Ectodermal cell (in vitro differentiated cells): ENCODE measurements at regions not wholly inside any gene's neighbourhood (a gene's known extent, or its start where the extent isn't known, plus 50 kb on each side); places are given as distances from the start of the nearest gene placed in this dataset.

ENCODE experiments used
- H3K27ac ChIP-seq: 2 replicates; pipeline ENCODE4 v1.7.0; 2013; ENCODE audit warnings: mild to moderate bottlenecking, low read depth, low read length; ENCODE audit not compliant: insufficient read depth, poor library complexity, severe bottlenecking
- H3K27me3 ChIP-seq: 2 replicates; pipeline ENCODE4 v1.7.0; 2013; ENCODE audit warnings: mild to moderate bottlenecking, low read length; ENCODE audit not compliant: insufficient read depth, control insufficient read depth, poor library complexity, severe bottlenecking
- H3K36me3 ChIP-seq: one replicate; pipeline ENCODE4 v1.7.0; 2013; ENCODE audit warnings: low read length; ENCODE audit not compliant: control insufficient read depth, insufficient read depth
- H3K4me1 ChIP-seq: one replicate; pipeline ENCODE4 v1.7.0; 2013; ENCODE audit warnings: low read length; ENCODE audit not compliant: control insufficient read depth, insufficient read depth
- H3K4me3 ChIP-seq: 2 replicates; pipeline ENCODE4 v1.7.0; 2013; ENCODE audit warnings: low read depth, low read length, control low read depth; ENCODE audit not compliant: insufficient read depth
- H3K9me3 ChIP-seq: 2 replicates; pipeline ENCODE4 v1.7.0; 2013; ENCODE audit warnings: mild to moderate bottlenecking, low read length, moderate library complexity; ENCODE audit not compliant: control insufficient read depth
- WGBS, 2 experiments: methylation state at CpG; one replicate each; pipeline ENCODE4 v1.1.7; 2013; ENCODE audit warnings: missing lambda C conversion rate in 2 of 2; 5-methylcytosine and 5-hydroxymethylcytosine counted together

GRCh38 chr3:135760581-135760980 is 204.9 kb upstream of the PPP2R3A start:
- WGBS, 2 experiments = 83 to 92% methylated on average over 3 of the region's 3 CpGs
- no peaks in the 10 kb centered on the region for H3K9me3 ChIP-seq
- no peaks in the 10 kb centered on the region for H3K36me3 ChIP-seq
- H3K4me3 ChIP-seq = no peak overlapping the region
- H3K4me1 ChIP-seq = peaks cover 12% of the 10 kb centered on the region
- no peak overlapping the region for H3K27ac ChIP-seq
- H3K27me3 ChIP-seq = no peaks in the 10 kb centered on the region

- H3K36me3 ChIP-seq = no peaks in the 10 kb centered on the region
- peaks cover 12% of the 10 kb centered on the region for H3K4me1 ChIP-seq
- H3K9me3 ChIP-seq = no peaks in the 10 kb centered on the region
- no peak overlapping the region for H3K4me3 ChIP-seq
- no peaks in the 10 kb centered on the region for H3K27me3 ChIP-seq
- no peak overlapping the region for H3K27ac ChIP-seq
- WGBS, 2 experiments = 72 to 74% methylated on average over 4 of the region's 4 CpGs
Observed at GRCh38 chr3:135762188-135762856, 203.2 kb upstream of the PPP2R3A start.

- Histone ChIP-seq H3K27me3 (no peaks in the 10 kb centered on the region), H3K9me3 (no peaks in the 10 kb centered on the region), H3K4me1 (peaks cover 12% of the 10 kb centered on the region), H3K36me3 (no peaks in the 10 kb centered on the region), H3K27ac (no peak overlapping the region), H3K4me3 (no peak overlapping the region)
- 88 to 95% methylated on average over 2 of the region's 2 CpGs for WGBS, 2 experiments
Observed at GRCh38 chr3:135766115-135766514, 199.4 kb upstream of the PPP2R3A start.

GRCh38 chr3:135771760-135772159 is 193.8 kb upstream of the PPP2R3A start:
- no peaks in the 10 kb centered on the region for H3K36me3 ChIP-seq
- H3K4me1 ChIP-seq = no peaks in the 10 kb centered on the region
- no peaks in the 10 kb centered on the region for H3K27me3 ChIP-seq
- no peaks in the 10 kb centered on the region for H3K9me3 ChIP-seq
- no peak overlapping the region for H3K4me3 ChIP-seq
- no peak overlapping the region for H3K27ac ChIP-seq
- WGBS, 2 experiments = 64 to 65% methylated on average over 3 of the region's 3 CpGs

- H3K27ac ChIP-seq = no peak overlapping the region
- H3K27me3 ChIP-seq = no peaks in the 10 kb centered on the region
- H3K4me3 ChIP-seq = no peak overlapping the region
- no peaks in the 10 kb centered on the region for H3K9me3 ChIP-seq
- H3K4me1 ChIP-seq = no peaks in the 10 kb centered on the region
- H3K36me3 ChIP-seq = no peaks in the 10 kb centered on the region
- 91 to 95% methylated on average over 1 of the region's 1 CpG for WGBS, 2 experiments
Observed at GRCh38 chr3:135779024-135779423, 186.5 kb upstream of the PPP2R3A start.

GRCh38 chr3:135779590-135780235 is 185.8 kb upstream of the PPP2R3A start:
- WGBS, 2 experiments = 88 to 92% methylated on average over 6 of the region's 6 CpGs
- Histone ChIP-seq H3K27me3 (no peaks in the 10 kb centered on the region), H3K9me3 (no peaks in the 10 kb centered on the region), H3K4me1 (no peaks in the 10 kb centered on the region), H3K4me3 (no peak overlapping the region), H3K36me3 (no peaks in the 10 kb centered on the region), H3K27ac (no peak overlapping the region)

- Histone ChIP-seq H3K4me1 (no peaks in the 10 kb centered on the region), H3K36me3 (no peaks in the 10 kb centered on the region), H3K27me3 (no peaks in the 10 kb centered on the region), H3K27ac (no peak overlapping the region), H3K9me3 (no peaks in the 10 kb centered on the region), H3K4me3 (no peak overlapping the region)
- 90% methylated on average over 3 of the region's 3 CpGs for WGBS, 2 experiments
Observed at GRCh38 chr3:135781026-135781815, 184.3 kb upstream of the PPP2R3A start.

GRCh38 chr3:135784557-135784956 is 181.0 kb upstream of the PPP2R3A start:
- Histone ChIP-seq H3K9me3 (no peaks in the 10 kb centered on the region), H3K27me3 (no peaks in the 10 kb centered on the region), H3K36me3 (no peaks in the 10 kb centered on the region), H3K4me1 (no peaks in the 10 kb centered on the region), H3K27ac (no peak overlapping the region), H3K4me3 (no peak overlapping the region)
- 94 to 97% methylated on average over 1 of the region's 1 CpG for WGBS, 2 experiments

GRCh38 chr3:135788146-135788545 is 177.4 kb upstream of the PPP2R3A start:
- no peaks in the 10 kb centered on the region for H3K27me3 ChIP-seq
- WGBS, 2 experiments = 88 to 91% methylated on average over 4 of the region's 4 CpGs

GRCh38 chr3:135788978-135789377 is 176.6 kb upstream of the PPP2R3A start:
- Histone ChIP-seq H3K9me3 (no peaks in the 10 kb centered on the region), H3K4me3 (no peak overlapping the region), H3K27ac (no peak overlapping the region), H3K4me1 (no peaks in the 10 kb centered on the region), H3K36me3 (no peaks in the 10 kb centered on the region), H3K27me3 (no peaks in the 10 kb centered on the region)
- 94% methylated on average over 2 of the region's 2 CpGs for WGBS, 2 experiments

More at GRCh38 chr3:135788146-135788545, 177.4 kb upstream of the PPP2R3A start:
- no peak overlapping the region for H3K27ac ChIP-seq
- H3K4me1 ChIP-seq = no peaks in the 10 kb centered on the region
- no peak overlapping the region for H3K4me3 ChIP-seq
- no peaks in the 10 kb centered on the region for H3K9me3 ChIP-seq
- no peaks in the 10 kb centered on the region for H3K36me3 ChIP-seq
